Motor neuron (in vitro differentiated cells): ENCODE measurements at regions not wholly inside any gene's neighbourhood (a gene's known extent, or its start where the extent isn't known, plus 50 kb on each side); places are given as distances from the start of the nearest gene placed in this dataset.
A peak's percentile ranks its signal among the peaks of the same experiment; 100 is the strongest.
"Not testable (repeated sequence)": the region's sequence is repeated elsewhere in the genome, so short reads cannot be mapped to it uniquely, and the experiment has no call there.

Experiments used
- ATAC-seq, 8 experiments: fragments of 200-7000 bp; cut with Tn5 transposase; replicated peaks in 6 of 8; 2 replicates each; pipeline ENCODE4 v1.8.0; 2021; ENCODE audit warnings: mild to moderate bottlenecking in 8 of 8, moderate library complexity in 8 of 8
- H3K27ac ChIP-seq, 2 donors: fragments of 250-450 bp; sonication (Bioruptor Pico); 2 replicates each; pipeline ENCODE4 v1.9.0; 2021; ENCODE audit warnings: antibody characterized with exemption in 2 of 2, mild to moderate bottlenecking in 2 of 2, moderate library complexity in 1 of 2
- H3K4me1 ChIP-seq, 2 donors: fragments of 250-450 bp; sonication (Bioruptor Pico); replicated peaks in 1 of 2; 2 replicates each; pipeline ENCODE4 v1.6.1; 2021; ENCODE audit warnings: antibody characterized with exemption in 2 of 2, mild to moderate bottlenecking in 2 of 2, moderate library complexity in 1 of 2
- H3K4me3 ChIP-seq, 5 donors: fragments of 250-450 bp; sonication (Bioruptor Pico); 2 replicates each; pipeline ENCODE4 v1.9.0; 2021; ENCODE audit warnings: antibody characterized with exemption in 5 of 5, mild to moderate bottlenecking in 5 of 5, moderate library complexity in 4 of 5
- WGBS, 10 experiments: fragments of 450-650 bp; shearing (Covaris generic); methylation state at CpG; one replicate each; pipeline ENCODE4 v1.0.0; 2022; 5-methylcytosine and 5-hydroxymethylcytosine counted together
- in situ Hi-C, 9 experiments: fragments of 400-800 bp; cut with MboI; loops; one replicate each; pipeline ENCODE4 v1.15.0; 2021; ENCODE audit warnings: low sequenced_read_pairs in 9 of 9, low pct_unique_long_range_greater_than_20kb in 2 of 9; ENCODE audit not compliant: unreplicated experiment in 9 of 9

DNA sequence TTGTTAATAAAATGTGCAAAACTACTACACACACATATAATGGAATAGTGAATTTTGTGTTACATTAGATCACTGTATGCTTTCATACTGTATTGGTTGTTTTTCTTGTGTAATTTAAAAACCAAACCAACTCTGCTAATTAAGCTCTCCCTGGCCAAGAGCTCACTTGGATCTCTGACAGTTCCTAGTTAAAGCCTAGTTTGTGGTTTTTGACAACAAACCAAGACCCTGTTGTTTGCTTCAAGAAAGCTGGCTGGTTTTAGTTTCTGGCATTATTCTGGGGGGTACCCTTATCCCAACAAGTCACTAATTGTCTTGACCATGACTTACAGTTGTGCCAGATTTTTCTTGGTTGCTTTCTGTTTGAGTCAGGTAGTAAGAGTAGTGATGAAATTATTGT is 121.4 kb upstream of the CXorf66 start:
- Histone ChIP-seq H3K27ac (no peak overlapping the region), H3K4me1 (peaks cover 1 to 18% of the 10 kb centered on the region in 2 donors), H3K4me3 (no peak overlapping the region)
- in situ Hi-C loops: no loop called here
- ATAC-seq: no peak

DNA sequence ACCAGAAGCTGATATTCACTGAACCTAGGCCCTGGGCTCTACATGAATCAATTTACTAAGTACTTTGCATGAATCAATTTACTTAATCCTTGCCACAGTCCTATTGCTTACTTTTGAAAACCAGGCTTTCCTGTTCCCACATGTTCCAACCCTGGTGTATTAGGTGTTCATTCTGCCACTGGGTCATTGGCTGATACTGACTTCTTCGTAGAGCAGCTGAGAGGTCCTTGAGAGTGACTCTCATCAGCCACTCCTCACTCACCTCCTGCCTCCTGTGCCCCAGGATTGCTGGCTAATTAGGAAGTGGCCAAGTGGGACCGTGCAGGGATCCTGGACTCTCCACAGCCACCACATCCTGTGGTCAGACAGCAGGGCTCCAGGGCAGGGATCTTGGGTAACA is 109.5 kb upstream of the CXorf66 start:
- H3K4me3 ChIP-seq: not testable (repeated sequence)
- no CpG with 5 or more reads among the region's 2 CpGs for WGBS, 10 experiments

DNA sequence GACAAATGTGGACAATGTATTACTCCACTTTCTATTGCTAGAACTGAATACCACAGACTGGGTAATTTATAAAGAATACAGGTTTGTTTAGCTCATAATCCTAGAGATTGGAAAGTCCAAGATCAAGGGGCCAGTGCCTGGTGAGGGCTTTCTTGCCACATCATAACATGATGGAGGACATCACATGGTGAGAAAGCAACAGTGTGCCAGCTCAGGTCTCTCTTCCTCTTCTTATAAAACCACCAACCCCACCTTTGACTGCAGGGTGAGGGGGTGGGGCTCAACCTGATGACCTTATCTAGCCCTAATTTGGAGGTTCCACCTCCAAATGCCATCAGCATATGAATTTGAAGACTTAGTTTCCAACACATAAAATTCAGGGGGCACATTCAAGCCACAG is 105.7 kb upstream of the CXorf66 start:
- no peak overlapping the region for H3K4me3 ChIP-seq
- in situ Hi-C loops: loop anchor here in 4 of 9 experiments (25.0 kb wide), 2 partner anchors 441 to 591 kb away; partner anchors contain the start of gene SOX3 (in 3 of the 4)
- no peak overlapping the region for H3K27ac ChIP-seq
- ATAC-seq: no peak
- no peaks in the 10 kb centered on the region for H3K4me1 ChIP-seq

More for the DNA sequence above, 109.5 kb upstream of the CXorf66 start:
- in situ Hi-C loops: loop anchor here in 4 of 9 experiments (25.0 kb wide), 2 partner anchors 437 to 587 kb away; partner anchors contain the start of gene SOX3 (in 3 of the 4)
- ATAC-seq, H3K27ac ChIP-seq, H3K4me1 ChIP-seq: not testable (repeated sequence)

- 14 to 100% (median 61%) methylated on average over 1 to 3 of the region's 3 CpGs; no CpG with 5 or more reads in 4 of the 10 experiments for WGBS, 10 experiments
- in situ Hi-C loops: loop anchor here in 4 of 9 experiments (25.0 kb wide), 2 partner anchors 446 to 596 kb away; partner anchors contain the start of gene SOX3 (in 3 of the 4)
- Histone ChIP-seq H3K27ac (no peak overlapping the region), H3K4me3 (no peak overlapping the region), H3K4me1 (no peaks in the 10 kb centered on the region)
- ATAC-seq: no peak
Observed at GRCh38 chrX:140065961-140066662, 100.8 kb upstream of the CXorf66 start.

DNA sequence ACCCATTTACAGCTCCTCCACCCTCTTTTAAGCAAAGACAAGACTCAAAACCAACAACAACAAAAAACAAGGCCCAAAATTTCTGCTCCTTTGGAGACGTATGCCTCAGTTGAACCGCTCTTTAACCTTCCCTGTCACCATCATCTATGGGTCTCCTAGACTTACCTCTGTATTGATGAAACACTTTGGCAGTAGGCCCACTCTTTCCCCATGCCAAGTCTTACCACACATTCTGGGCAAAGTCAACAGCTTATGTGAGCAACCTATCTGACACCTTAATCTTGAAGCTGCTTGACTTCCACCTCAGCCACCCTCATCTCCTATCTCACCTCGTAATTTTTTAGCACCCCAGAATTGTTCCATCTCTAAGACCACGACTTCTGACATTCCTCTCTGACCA is 99.7 kb upstream of the CXorf66 start:
- Histone ChIP-seq H3K4me3 (no peak overlapping the region), H3K4me1 (no peaks in the 10 kb centered on the region), H3K27ac (no peak overlapping the region)
- WGBS, 10 experiments: 0 to 58% (median 27%) methylated on average over 1 to 3 of the region's 4 CpGs; no CpG with 5 or more reads in 6 of the 10 experiments
- ATAC-seq: no peak
- in situ Hi-C loops: loop anchor here in 4 of 9 experiments (25.0 kb wide), 2 partner anchors 447 to 597 kb away; partner anchors contain the start of gene SOX3 (in 3 of the 4)

DNA sequence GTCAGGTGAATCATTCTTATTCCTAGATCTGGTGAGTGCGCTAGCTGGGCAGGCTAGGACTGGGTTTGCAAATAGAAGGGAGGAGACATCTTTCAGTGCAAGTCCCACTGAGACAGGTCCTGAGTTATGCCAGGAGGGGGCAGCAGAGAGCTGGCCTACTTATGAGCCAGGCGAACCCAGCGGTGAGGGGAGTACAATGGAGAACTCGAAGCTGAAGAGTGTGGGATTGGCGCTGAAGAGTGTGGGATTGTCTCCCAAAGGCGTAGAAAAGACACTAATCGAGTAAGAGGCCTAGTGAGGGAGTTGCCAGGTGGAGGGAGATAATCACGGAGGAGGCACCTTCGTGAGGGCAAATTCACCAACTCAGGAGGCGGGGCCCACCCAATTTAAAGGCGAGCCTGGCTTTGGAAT is 91.7 kb upstream of the CXorf66 start:
- Histone ChIP-seq H3K4me3 (no peak overlapping the region), H3K27ac (no peak overlapping the region), H3K4me1 (peaks cover 10 to 15% of the 10 kb centered on the region in 2 donors)
- in situ Hi-C loops: loop anchor here in 4 of 9 experiments (25.0 kb wide), 2 partner anchors 455 to 605 kb away; partner anchors contain the start of gene SOX3 (in 3 of the 4)
- WGBS, 10 experiments: 13 to 21% methylated on average over 4 to 10 of the region's 11 CpGs; no CpG with 5 or more reads in 8 of the 10 experiments
- peak; percentile 95 to 100 (median 96) for ATAC-seq

- 0 to 100% (median 2%) methylated on average over 1 to 5 of the region's 5 CpGs; no CpG with 5 or more reads in 4 of the 10 experiments for WGBS, 10 experiments
- Histone ChIP-seq H3K4me1 (peaks cover 10 to 15% of the 10 kb centered on the region in 2 donors), H3K4me3 (no peak overlapping the region), H3K27ac (no peak overlapping the region)
- in situ Hi-C loops: loop anchor here in 4 of 9 experiments (25.0 kb wide), 2 partner anchors 458 to 608 kb away; partner anchors contain the start of gene SOX3 (in 3 of the 4)
- peak in 3 of 8 experiments; percentile 39 to 58 (median 49) for ATAC-seq
Observed at GRCh38 chrX:140053846-140054245, 88.5 kb upstream of the CXorf66 start.

DNA sequence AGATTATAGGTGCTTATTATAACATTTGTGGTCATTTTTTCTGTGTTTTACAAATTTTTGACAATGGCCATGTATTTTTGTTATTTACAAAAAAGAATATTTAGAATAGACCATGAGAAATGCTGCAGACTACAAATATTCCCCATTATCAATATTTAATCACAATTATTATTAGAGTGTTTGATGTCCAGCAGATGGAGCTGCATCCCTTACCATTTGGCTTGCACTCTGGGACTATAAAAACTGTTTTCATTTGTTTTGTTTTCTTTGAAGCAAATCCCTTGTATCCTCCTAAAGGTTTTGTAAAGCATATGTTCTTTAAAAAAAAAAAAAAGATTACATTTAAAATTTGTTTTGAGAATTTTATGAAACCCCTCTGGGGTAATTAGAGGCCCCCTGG is 85.6 kb upstream of the CXorf66 start:
- Histone ChIP-seq H3K27ac (no peak overlapping the region), H3K4me1 (peaks cover 5 to 13% of the 10 kb centered on the region in 2 donors), H3K4me3 (no peak overlapping the region)
- no peak for ATAC-seq
- in situ Hi-C loops: loop anchor here in 4 of 9 experiments (25.0 kb wide), 2 partner anchors 461 to 611 kb away; partner anchors contain the start of gene SOX3 (in 3 of the 4)

DNA sequence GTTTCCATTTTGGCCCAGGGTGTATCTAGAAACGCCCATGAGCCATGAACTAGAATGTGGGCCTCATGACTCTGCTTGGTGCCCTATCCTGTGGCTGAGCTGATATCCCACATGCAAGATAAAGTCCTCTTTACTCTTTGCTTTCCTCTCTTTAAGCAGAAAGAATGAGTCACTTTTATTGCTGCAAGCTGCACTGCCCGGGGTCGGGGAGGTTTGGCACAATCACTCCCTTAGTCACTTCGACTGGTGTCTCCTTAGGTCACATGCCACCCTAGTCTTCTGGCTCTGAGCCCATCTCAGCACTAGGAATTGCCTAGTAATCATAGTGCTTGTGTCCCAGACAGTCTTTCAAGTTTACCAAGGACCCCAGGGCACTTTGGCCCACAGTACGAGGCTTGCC is 75.1 kb upstream of the CXorf66 start:
- no peak for ATAC-seq
- in situ Hi-C loops: loop anchor here in 3 of 9 experiments (25.0 kb wide), 1 partner anchor 622 kb away; no protein-coding TSS in a partner anchor
- H3K4me1 ChIP-seq: no peaks in the 10 kb centered on the region
- 0 to 67% (median 40%) methylated on average over 1 to 4 of the region's 5 CpGs; no CpG with 5 or more reads in 6 of the 10 experiments for WGBS, 10 experiments
- no peak overlapping the region for H3K27ac ChIP-seq
- no peak overlapping the region for H3K4me3 ChIP-seq

DNA sequence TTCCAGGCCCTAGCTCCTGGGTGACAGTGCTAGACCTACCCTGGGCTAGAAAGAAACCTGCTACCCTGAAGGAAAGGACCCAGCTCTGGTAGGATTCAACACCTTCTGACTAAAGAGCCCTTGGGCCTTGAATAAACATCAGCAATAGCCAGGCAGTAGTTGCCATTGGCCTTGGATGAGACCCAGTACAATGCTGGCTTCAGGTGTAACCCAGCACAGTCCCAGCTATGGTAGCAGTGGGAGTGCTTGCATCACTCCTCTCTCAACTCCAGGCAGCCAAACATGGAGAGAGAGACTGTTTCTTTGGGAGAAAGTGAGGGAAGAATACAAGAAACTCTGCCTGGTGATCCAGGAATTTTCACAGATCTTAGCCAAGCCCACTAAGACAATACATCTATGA is 73.5 kb upstream of the CXorf66 start:
- no peak overlapping the region for H3K4me3 ChIP-seq
- no peak overlapping the region for H3K27ac ChIP-seq
- in situ Hi-C loops: loop anchor here in 3 of 9 experiments (25.0 kb wide), 1 partner anchor 623 kb away; no protein-coding TSS in a partner anchor
- no peak for ATAC-seq
- H3K4me1 ChIP-seq: no peaks in the 10 kb centered on the region

GRCh38 chrX:140034916-140035315 is 69.6 kb upstream of the CXorf66 start:
- no peak overlapping the region for H3K4me3 ChIP-seq
- in situ Hi-C loops: loop anchor here in 3 of 9 experiments (25.0 kb wide), 1 partner anchor 627 kb away; no protein-coding TSS in a partner anchor
- 0 to 17% (median 5%) methylated on average over 1 to 4 of the region's 4 CpGs; no CpG with 5 or more reads in 3 of the 10 experiments for WGBS, 10 experiments
- H3K4me1 ChIP-seq: no peaks in the 10 kb centered on the region
- H3K27ac ChIP-seq: no peak overlapping the region
- ATAC-seq: no peak

- in situ Hi-C loops: no loop called here
- H3K27ac ChIP-seq: no peak overlapping the region
- H3K4me1 ChIP-seq: no peaks in the 10 kb centered on the region
- H3K4me3 ChIP-seq: no peak overlapping the region
- WGBS, 10 experiments: 40% methylated on average over 1 of the region's 1 CpG; no CpG with 5 or more reads in 9 of the 10 experiments
- ATAC-seq: no peak
Observed at GRCh38 chrX:140022482-140022881, 57.2 kb upstream of the CXorf66 start.

DNA sequence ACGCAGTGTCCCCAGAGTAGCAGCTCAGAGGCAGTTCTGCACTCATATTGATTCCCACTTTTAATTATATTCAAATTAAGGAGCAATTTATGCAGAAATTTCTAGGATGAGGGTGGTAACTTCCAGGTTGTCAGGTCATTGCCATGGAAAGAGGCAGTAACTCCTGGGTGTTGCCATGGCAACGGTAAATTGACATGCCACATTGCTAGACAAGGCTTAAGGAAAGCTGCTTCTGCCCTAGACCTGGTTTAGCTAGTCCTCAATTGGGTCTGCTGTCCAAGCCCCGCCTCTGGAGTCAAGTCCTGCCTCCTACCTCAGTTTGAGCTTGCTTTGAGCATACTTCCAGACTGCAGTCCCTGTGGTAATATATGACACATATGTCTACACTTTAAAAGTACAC is 53.8 kb upstream of the CXorf66 start:
- no CpG with 5 or more reads among the region's 3 CpGs for WGBS, 10 experiments
- H3K4me3 ChIP-seq, in situ Hi-C loops, H3K4me1 ChIP-seq, H3K27ac ChIP-seq: not testable (repeated sequence)
- ATAC-seq: peak in 6 of 8 experiments; percentile 10 to 68 (median 31)
